Heart left ventricle (tissue), 16 donors: ENCODE measurements at regions not wholly inside any gene's neighbourhood (a gene's known extent, or its start where the extent isn't known, plus 50 kb on each side); places are given as distances from the start of the nearest gene placed in this dataset.

ENCODE experiments used
- ATAC-seq, 4 donors: fragments of 200-7000 bp; cut with Tn5 transposase; one replicate each; pipeline ENCODE4 v1.9.1; 2020 to 2022; ENCODE audit warnings: moderate library complexity in 4 of 4, mild to moderate bottlenecking in 3 of 4, moderate number of reproducible peaks in 1 of 4
- DNase-seq, 5 donors: peaks; one replicate each; pipeline ENCODE4 v3.0.0-alpha.2; 2020
- H3K27ac ChIP-seq, 12 donors: fragments of 200-600 bp; sonication (generic) in 4 of 12; one replicate each; pipeline versions ENCODE4 v1.5.0 to v1.8.0; 2016 to 2022; ENCODE audit warnings: mild to moderate bottlenecking in 2 of 12
- H3K27me3 ChIP-seq, 9 donors: fragments of 200-600 bp; sonication (generic) in 2 of 9; one replicate each; pipeline versions ENCODE4 v1.5.1 to v1.8.0; 2016 to 2022; ENCODE audit warnings: mild to moderate bottlenecking in 3 of 9
- H3K36me3 ChIP-seq, 9 donors: fragments of 200-600 bp; sonication (generic) in 2 of 9; one replicate each; pipeline versions ENCODE4 v1.5.0 to v1.8.0; 2018 to 2022; ENCODE audit warnings: mild to moderate bottlenecking in 2 of 9
- H3K4me1 ChIP-seq, 12 donors: fragments of 200-600 bp; sonication (generic) in 4 of 12; one replicate each; pipeline versions ENCODE4 v1.5.0 to v1.8.0; 2016 to 2022; ENCODE audit warnings: mild to moderate bottlenecking in 3 of 12
- H3K4me3 ChIP-seq, 12 donors: fragments of 200-600 bp; sonication (generic) in 4 of 12; one replicate each; pipeline versions ENCODE4 v1.5.0 to v1.8.0; 2017 to 2022; ENCODE audit warnings: mild to moderate bottlenecking in 9 of 12, moderate library complexity in 4 of 12
- H3K9me3 ChIP-seq, 12 donors: fragments of 200-600 bp; sonication (generic) in 4 of 12; one replicate each; pipeline versions ENCODE4 v1.5.0 to v1.8.0; 2016 to 2022; ENCODE audit warnings: mild to moderate bottlenecking in 1 of 12
- CTCF ChIP-seq, 12 donors: fragments of 200-600 bp; sonication (generic) in 4 of 12; IDR thresholded peaks; one replicate each; pipeline versions ENCODE4 v1.5.0 to v1.8.0; 2018 to 2022; ENCODE audit warnings: antibody characterized with exemption in 12 of 12, mild to moderate bottlenecking in 5 of 12
- POLR2A ChIP-seq, 2 donors: fragments of 450-650 bp; IDR thresholded peaks; one replicate each; pipeline ENCODE4 v1.6.1; 2017; ENCODE audit warnings: antibody characterized with exemption in 2 of 2, mild to moderate bottlenecking in 2 of 2, moderate library complexity in 2 of 2
- WGBS, 4 donors: extraction: QIAGEN DNeasy Blood & Tissue Kit in 2 of 4; methylation state at CpG; one replicate each; pipeline versions ENCODE4 v1.1.5 to v1.1.7; 2013 to 2018; 5-methylcytosine and 5-hydroxymethylcytosine counted together
- intact Hi-C, 10 donors: fragments of 100-400 bp; cut with DNase I; formaldehyde crosslinking; loops; one replicate each; pipeline versions ENCODE4 v1.11.1 to v1.14.2; 2022
- donor health status: ischemic (EF 13 %, LVEDD 7.1; RV severe dilation, severe dysfunction).
- donor health status: healthy with polysubstance abuse.
- donor health status: DM: no; HTN: yes; CAD: no.
- donor health status: DM: no; HTN: no; CAD: no.
- donor health status: ischemic (EF 25% LVEDD 6.9; RV normal size, moderate dysfunction).
- donor health status: ischemic (EF 25% LVEDD 5.7; RV mildly dilated, moderate dysfunction).
- donor health status: healthy.
- donor health status: DM: yes; HTN: yes; CAD: no.
- donor health status: ischemic (EF 35%, LVEDD 5.7; RV mildly dilated, moderate dysfunction).
- donor health status: nonischemic (EF 11% LVEDD 7.7; RV severe dilation, severe dysfunction).
- donor health status: DM: yes; HTN: yes; CAD: no.
- donor health status: PGD.
- donor health status: ischemic (EF 29% LVEDD 5.4; RV normal size, mild dysfunction).
- donor health status: nonischemic (EF 23%, LVEDD 6.1; RV moderate dilation, normal function).

GRCh38 chr14:58871573-58871972 is 233.8 kb downstream of the DACT1 start:
- TF ChIP-seq POLR2A (IDR thresholded peaks at IDR 0.05): no peak
- TF ChIP-seq CTCF (IDR thresholded peaks at IDR 0.05): no peak

GRCh38 chr14:58872061-58872460 is 234.3 kb downstream of the DACT1 start:
- DNase-seq: no peak
- no peak for ATAC-seq
- H3K4me3 ChIP-seq: no peak overlapping the region
- intact Hi-C loops: no loop called here
- H3K9me3 ChIP-seq: no peaks in the 10 kb centered on the region
- WGBS, 4 donors: 79 to 84% (median 82%) methylated on average over 6 of the region's 6 CpGs
- H3K27ac ChIP-seq: no peak overlapping the region
- H3K4me1 ChIP-seq: no peaks in the 10 kb centered on the region
- H3K27me3 ChIP-seq: no peaks in the 10 kb centered on the region
- TF ChIP-seq POLR2A (IDR thresholded peaks at IDR 0.05) (no peak), CTCF (IDR thresholded peaks at IDR 0.05) (no peak)
- no peaks in the 10 kb centered on the region for H3K36me3 ChIP-seq

More at GRCh38 chr14:58871573-58871972, 233.8 kb downstream of the DACT1 start:
- no peak for DNase-seq
- Histone ChIP-seq H3K4me3 (no peak overlapping the region), H3K4me1 (no peaks in the 10 kb centered on the region), H3K27me3 (no peaks in the 10 kb centered on the region), H3K36me3 (no peaks in the 10 kb centered on the region), H3K9me3 (no peaks in the 10 kb centered on the region), H3K27ac (no peak overlapping the region)
- ATAC-seq: no peak
- intact Hi-C loops: no loop called here
- 66 to 78% (median 70%) methylated on average over 4 of the region's 4 CpGs for WGBS, 4 donors

GRCh38 chr14:58873228-58873953 is 235.6 kb downstream of the DACT1 start:
- intact Hi-C loops: no loop called here

GRCh38 chr14:58875613-58876012 is 237.9 kb downstream of the DACT1 start:
- WGBS, 4 donors: 33 to 71% (median 47%) methylated on average over 1 of the region's 1 CpG
- Histone ChIP-seq H3K36me3 (no peaks in the 10 kb centered on the region), H3K27me3 (no peaks in the 10 kb centered on the region), H3K27ac (no peak overlapping the region), H3K4me3 (no peak overlapping the region), H3K4me1 (no peaks in the 10 kb centered on the region), H3K9me3 (no peaks in the 10 kb centered on the region)
- DNase-seq (no peak), ATAC-seq (no peak)
- TF ChIP-seq POLR2A (IDR thresholded peaks at IDR 0.05): no peak
- TF ChIP-seq CTCF (IDR thresholded peaks at IDR 0.05): no peak
- intact Hi-C loops: no loop called here

More at GRCh38 chr14:58873228-58873953, 235.6 kb downstream of the DACT1 start:
- no peaks in the 10 kb centered on the region for H3K9me3 ChIP-seq
- H3K4me3 ChIP-seq: no peak overlapping the region
- ATAC-seq (no peak), DNase-seq (no peak)
- no peaks in the 10 kb centered on the region for H3K27me3 ChIP-seq
- TF ChIP-seq CTCF (IDR thresholded peaks at IDR 0.05) (no peak), POLR2A (IDR thresholded peaks at IDR 0.05) (no peak)
- H3K27ac ChIP-seq: no peak overlapping the region
- H3K36me3 ChIP-seq: no peaks in the 10 kb centered on the region
- no peaks in the 10 kb centered on the region for H3K4me1 ChIP-seq
- 66 to 81% (median 73%) methylated on average over 5 of the region's 5 CpGs for WGBS, 4 donors
